Loucy (cell line): ENCODE measurements at regions not wholly inside any gene's neighbourhood (a gene's known extent, or its start where the extent isn't known, plus 50 kb on each side); places are given as distances from the start of the nearest gene placed in this dataset.
"Not testable (repeated sequence)": the region's sequence is repeated elsewhere in the genome, so short reads cannot be mapped to it uniquely, and the experiment has no call there.

Experiments
- H2AFZ ChIP-seq: fragments of 200-600 bp; sonication (generic); 2 replicates; pipeline ENCODE4 v1.6.0; 2016; ENCODE audit warnings: antibody characterized with exemption, mild to moderate bottlenecking, low read length, moderate library complexity
- H3F3A ChIP-seq: fragments of 200-600 bp; 2 replicates; pipeline ENCODE4 v1.6.0; 2016; ENCODE audit warnings: antibody characterized with exemption, low read depth, mild to moderate bottlenecking
- H3K27me3 ChIP-seq: fragments of 200-600 bp; sonication (generic); 2 replicates; pipeline ENCODE4 v1.6.1; 2014; ENCODE audit warnings: low read length, mild to moderate bottlenecking; ENCODE audit not compliant: insufficient read depth, poor library complexity, severe bottlenecking
- H3K36me3 ChIP-seq: fragments of 200-600 bp; sonication (generic); 2 replicates; pipeline ENCODE4 v1.6.1; 2016; ENCODE audit warnings: low read length; ENCODE audit not compliant: insufficient read depth
- H3K4me1 ChIP-seq: fragments of 200-600 bp; sonication (generic); 2 replicates; pipeline ENCODE4 v1.5.1; 2014; ENCODE audit warnings: low read length, mild to moderate bottlenecking; ENCODE audit not compliant: insufficient read depth, poor library complexity, severe bottlenecking
- H3K4me2 ChIP-seq: fragments of 200-600 bp; sonication (generic); 2 replicates; pipeline ENCODE4 v1.6.0; 2014; ENCODE audit warnings: antibody characterized with exemption, low read length, low read depth, mild to moderate bottlenecking; ENCODE audit not compliant: poor library complexity, severe bottlenecking
- H3K4me3 ChIP-seq: fragments of 200-600 bp; sonication (generic); 2 replicates; pipeline ENCODE4 v1.5.1; 2014; ENCODE audit warnings: low read length, mild to moderate bottlenecking, mixed read lengths; ENCODE audit not compliant: poor library complexity, severe bottlenecking
- H3K79me2 ChIP-seq: fragments of 200-600 bp; sonication (generic); 2 replicates; pipeline ENCODE4 v1.6.1; 2014; ENCODE audit warnings: low read length; ENCODE audit not compliant: insufficient read depth
- H3K9ac ChIP-seq: fragments of 200-600 bp; sonication (generic); 2 replicates; pipeline ENCODE4 v1.6.0; 2014; ENCODE audit warnings: mild to moderate bottlenecking, low read depth, low read length, moderate library complexity; ENCODE audit not compliant: poor library complexity, severe bottlenecking
- H3K9me2 ChIP-seq: fragments of 200-600 bp; sonication (generic); replicated peaks from 2 replicates; pipeline ENCODE4 v1.6.1; 2016; ENCODE audit warnings: low read depth, low read length, mixed read lengths
- H3K9me3 ChIP-seq: fragments of 200-600 bp; sonication (generic); 2 replicates; pipeline ENCODE4 v1.6.1; 2014; ENCODE audit warnings: mild to moderate bottlenecking, antibody characterized with exemption, low read length, low read depth; ENCODE audit not compliant: insufficient read depth
- H4K20me1 ChIP-seq: fragments of 200-600 bp; sonication (generic); 2 replicates; pipeline ENCODE4 v1.6.0; 2014; ENCODE audit warnings: antibody characterized with exemption, low read length, mild to moderate bottlenecking; ENCODE audit not compliant: insufficient read depth, poor library complexity, severe bottlenecking
- CTCF ChIP-seq: fragments of 200-600 bp; sonication (generic); conservative IDR thresholded peaks from 2 replicates; pipeline ENCODE4 v1.5.1; 2014; ENCODE audit warnings: mild to moderate bottlenecking, antibody characterized with exemption, low read length
- EZH2phosphoT487 ChIP-seq: fragments of 200-600 bp; IDR thresholded peaks from 2 replicates; pipeline ENCODE4 v1.6.1; 2018; ENCODE audit warnings: antibody characterized with exemption, mild to moderate bottlenecking, moderate library complexity, borderline replicate concordance

- Histone ChIP-seq H3K4me3 (peak overlapping the region; percentile 53), H3K9me3 (no peaks in the 10 kb centered on the region; the same call in 1 of the 2 replicates), H3K9me2 (no peaks in the 10 kb centered on the region), H3K79me2 (no peaks in the 10 kb centered on the region), H3K9ac (peak overlapping the region; percentile 13), H3K27me3 (no peaks in the 10 kb centered on the region), H3F3A (no peaks in the 10 kb centered on the region), H3K4me1 (peaks cover 9% of the 10 kb centered on the region), H3K4me2 (peak overlapping the region; percentile 60), H4K20me1 (no peaks in the 10 kb centered on the region), H3K36me3 (no peaks in the 10 kb centered on the region), H2AFZ (peak overlapping the region; percentile 95)
- no peak for TF ChIP-seq EZH2phosphoT487
- no peak for TF ChIP-seq CTCF
Measured at GRCh38 chr12:14216405-14217294, 148.8 kb upstream of the ATF7IP start.

GRCh38 chr12:14219156-14219555 is 146.3 kb upstream of the ATF7IP start:
- H4K20me1 ChIP-seq = no peaks in the 10 kb centered on the region
- no peaks in the 10 kb centered on the region for H3K9me2 ChIP-seq
- H3K9me3 ChIP-seq = no peaks in the 10 kb centered on the region; the same call in 1 of the 2 replicates
- no peaks in the 10 kb centered on the region for H3K27me3 ChIP-seq
- H3F3A ChIP-seq = no peaks in the 10 kb centered on the region
- H2AFZ ChIP-seq = no peak overlapping the region
- no peak overlapping the region for H3K4me3 ChIP-seq
- no peak overlapping the region for H3K9ac ChIP-seq
- H3K79me2 ChIP-seq = no peaks in the 10 kb centered on the region
- H3K36me3 ChIP-seq = no peaks in the 10 kb centered on the region
- peaks cover 9% of the 10 kb centered on the region for H3K4me1 ChIP-seq
- no peak for TF ChIP-seq CTCF
- TF ChIP-seq EZH2phosphoT487 = no peak
- no peak overlapping the region for H3K4me2 ChIP-seq

GRCh38 chr12:14219670-14220069 is 145.8 kb upstream of the ATF7IP start:
- not testable (repeated sequence) for H3K9me2 ChIP-seq, H3K79me2 ChIP-seq, H3F3A ChIP-seq, H2AFZ ChIP-seq, H4K20me1 ChIP-seq, H3K9me3 ChIP-seq, H3K4me3 ChIP-seq, H3K4me1 ChIP-seq, H3K36me3 ChIP-seq, H3K27me3 ChIP-seq, H3K4me2 ChIP-seq, H3K9ac ChIP-seq

- Histone ChIP-seq H3K9me2 (no peaks in the 10 kb centered on the region), H3K4me3 (no peak overlapping the region), H3K27me3 (no peaks in the 10 kb centered on the region), H3K9me3 (peaks cover 2% of the 10 kb centered on the region; the same call in 1 of the 2 replicates), H3F3A (no peaks in the 10 kb centered on the region), H3K36me3 (no peaks in the 10 kb centered on the region), H3K79me2 (no peaks in the 10 kb centered on the region), H3K4me1 (no peaks in the 10 kb centered on the region), H3K4me2 (no peak overlapping the region), H2AFZ (no peak overlapping the region), H4K20me1 (no peaks in the 10 kb centered on the region), H3K9ac (no peak overlapping the region)
- TF ChIP-seq EZH2phosphoT487 (no peak), CTCF (no peak)
Measured at GRCh38 chr12:14225064-14225463, 140.4 kb upstream of the ATF7IP start.

GRCh38 chr12:14235176-14235575 is 130.3 kb upstream of the ATF7IP start:
- not testable (repeated sequence) for H3K9ac ChIP-seq, H3K36me3 ChIP-seq, H4K20me1 ChIP-seq, H2AFZ ChIP-seq, H3K9me2 ChIP-seq, H3K9me3 ChIP-seq, H3K4me2 ChIP-seq, H3F3A ChIP-seq, H3K27me3 ChIP-seq, H3K79me2 ChIP-seq, H3K4me3 ChIP-seq
- H3K4me1 ChIP-seq = peaks cover 14% of the 10 kb centered on the region
